GM23338 (cell line): ENCODE measurements at regions not wholly inside any gene's neighbourhood (a gene's known extent, or its start where the extent isn't known, plus 50 kb on each side); places are given as distances from the start of the nearest gene placed in this dataset.

Source experiments
- ATAC-seq: fragments of 200-7000 bp; cut with Tn5 transposase; 3 replicates; pipeline ENCODE4 v1.9.1; 2020
- DNase-seq: peaks from one replicate; pipeline ENCODE4 v3.0.0-alpha.2; 2015; ENCODE audit warnings: low spot score
- H2AFZ ChIP-seq: fragments of 200-600 bp; sonication (generic); 2 replicates; pipeline ENCODE4 v1.8.0; 2016; ENCODE audit warnings: antibody characterized with exemption, mild to moderate bottlenecking, moderate library complexity
- H3F3A ChIP-seq: fragments of 200-600 bp; sonication (generic); replicated peaks from 2 replicates; pipeline ENCODE4 v1.8.0; 2017; ENCODE audit warnings: antibody characterized with exemption, mixed run types, low read depth
- H3K27ac ChIP-seq: fragments of 200-600 bp; sonication (generic); 2 replicates; pipeline ENCODE4 v1.6.1; 2016; ENCODE audit warnings: low read depth
- H3K27me3 ChIP-seq: fragments of 200-600 bp; sonication (generic); 2 replicates; pipeline ENCODE4 v1.8.0; 2016; ENCODE audit warnings: mild to moderate bottlenecking, mixed run types, moderate library complexity; ENCODE audit not compliant: insufficient read depth
- H3K36me3 ChIP-seq: fragments of 200-600 bp; sonication (generic); 2 replicates; pipeline ENCODE4 v1.8.0; 2016; ENCODE audit warnings: mild to moderate bottlenecking; ENCODE audit not compliant: insufficient read depth
- H3K4me1 ChIP-seq: fragments of 200-600 bp; sonication (generic); 2 replicates; pipeline ENCODE4 v1.8.0; 2016; ENCODE audit warnings: mild to moderate bottlenecking, moderate library complexity; ENCODE audit not compliant: insufficient read depth
- H3K4me2 ChIP-seq: fragments of 200-600 bp; sonication (generic); 2 replicates; pipeline ENCODE4 v1.7.1; 2017; ENCODE audit warnings: mixed run types
- H3K4me3 ChIP-seq: fragments of 200-600 bp; sonication (generic); 2 replicates; pipeline ENCODE4 v1.6.1; 2016; ENCODE audit warnings: mixed run types
- H3K79me2 ChIP-seq: fragments of 200-600 bp; sonication (generic); replicated peaks from 2 replicates; pipeline ENCODE4 v1.8.0; 2017; ENCODE audit warnings: mild to moderate bottlenecking; ENCODE audit not compliant: insufficient read depth
- H3K9me2 ChIP-seq: fragments of 200-600 bp; sonication (generic); 2 replicates; pipeline ENCODE4 v1.8.0; 2017; ENCODE audit not compliant: insufficient read depth
- H4K20me1 ChIP-seq: fragments of 200-600 bp; sonication (generic); replicated peaks from 2 replicates; pipeline ENCODE4 v1.8.0; 2017; ENCODE audit warnings: mild to moderate bottlenecking; ENCODE audit not compliant: insufficient read depth
- H3K27ac Mint-ChIP-seq: 2 replicates; pipeline ENCODE4 v1.8.0; 2020; ENCODE audit warnings: inconsistent platforms, mild to moderate bottlenecking, moderate library complexity, mixed read lengths
- H3K27me3 Mint-ChIP-seq: 3 replicates; pipeline ENCODE4 v1.8.0; 2022; ENCODE audit warnings: low read depth, mild to moderate bottlenecking, moderate library complexity, mixed read lengths, inconsistent platforms; ENCODE audit not compliant: insufficient read depth, poor library complexity
- H3K36me3 Mint-ChIP-seq: 3 replicates; pipeline ENCODE4 v1.8.0; 2021; ENCODE audit warnings: low read depth, mild to moderate bottlenecking, inconsistent platforms, moderate library complexity, mixed read lengths
- H3K4me1 Mint-ChIP-seq: 3 replicates; pipeline ENCODE4 v1.8.0; 2020; ENCODE audit warnings: mild to moderate bottlenecking, inconsistent platforms, mixed read lengths
- H3K4me3 Mint-ChIP-seq: 3 replicates; pipeline ENCODE4 v1.8.0; 2021; ENCODE audit warnings: moderate library complexity, mild to moderate bottlenecking, inconsistent platforms, mixed read lengths
- H3K9me3 Mint-ChIP-seq: 3 replicates; pipeline ENCODE4 v1.8.0; 2020; ENCODE audit warnings: moderate library complexity, mild to moderate bottlenecking, inconsistent platforms, mixed read lengths
- CREB1 ChIP-seq: fragments of 250-450 bp; sonication (Bioruptor Pico); IDR thresholded peaks from 2 replicates; pipeline ENCODE4 v1.5.0; 2020; ENCODE audit warnings: low read depth, mild to moderate bottlenecking, moderate library complexity
- ETS1 ChIP-seq: IDR thresholded peaks from 2 replicates; pipeline ENCODE4 v1.6.1; 2016; ENCODE audit warnings: antibody characterized with exemption
- EZH2 ChIP-seq: fragments of 200-600 bp; sonication (generic); IDR thresholded peaks from one replicate; pipeline ENCODE4 v1.8.0; 2017; ENCODE audit warnings: antibody characterized with exemption, mild to moderate bottlenecking, low read depth; ENCODE audit not compliant: unreplicated experiment
- EZH2phosphoT487 ChIP-seq: fragments of 200-600 bp; sonication (generic); IDR thresholded peaks from one replicate; pipeline ENCODE4 v1.8.1; 2018; ENCODE audit warnings: antibody characterized with exemption; ENCODE audit not compliant: unreplicated experiment
- NANOG ChIP-seq: IDR thresholded peaks from 2 replicates; pipeline ENCODE4 v1.6.1; 2016; ENCODE audit warnings: antibody characterized with exemption, borderline replicate concordance
- POLR2AphosphoS5 ChIP-seq: IDR thresholded peaks from 2 replicates; pipeline ENCODE4 v1.6.1; 2016; ENCODE audit warnings: antibody characterized with exemption, low read depth
- STAT1 ChIP-seq: IDR thresholded peaks from one replicate; pipeline ENCODE4 v1.6.1; 2016; ENCODE audit warnings: antibody characterized with exemption; ENCODE audit not compliant: unreplicated experiment
- ZNF114 ChIP-seq: fragments of 250-450 bp; sonication (Bioruptor Pico); IDR thresholded peaks from 2 replicates; pipeline ENCODE4 v1.5.0; 2020; ENCODE audit warnings: mild to moderate bottlenecking, moderate library complexity
- ZNF331 ChIP-seq: fragments of 250-450 bp; sonication (Bioruptor Pico); IDR thresholded peaks from 2 replicates; pipeline ENCODE4 v1.5.0; 2020; ENCODE audit warnings: low read depth, mild to moderate bottlenecking, moderate library complexity

GRCh38 chr10:3893901-3894563, 109.0 kb upstream of the KLF6 start (continued):
- no peak for TF ChIP-seq ETS1
- TF ChIP-seq CREB1 (CRISPR knock-in tag), result no peak
- no peak for TF ChIP-seq EZH2
- TF ChIP-seq ZNF114 (CRISPR knock-in tag), result no peak
- no peak for TF ChIP-seq NANOG
- no peak for TF ChIP-seq STAT1
- TF ChIP-seq POLR2AphosphoS5, result no peak

GRCh38 chr10:3892440-3893425, 107.7 kb upstream of the KLF6 start:
- H3K4me3 ChIP-seq, result no peak overlapping the region
- no peak for TF ChIP-seq CREB1 (CRISPR knock-in tag)

GRCh38 chr10:3891396-3891795, 106.4 kb upstream of the KLF6 start:
- H2AFZ ChIP-seq, result no peak overlapping the region; the same call in 1 of the 2 replicates
- ATAC-seq (no peak), DNase-seq (no peak)
- TF ChIP-seq EZH2phosphoT487, result no peak
- TF ChIP-seq ZNF331 (CRISPR knock-in tag), result no peak
- TF ChIP-seq EZH2, result no peak
- TF ChIP-seq CREB1 (CRISPR knock-in tag), result no peak
- peaks cover 26% of the 10 kb centered on the region for H3K4me1 Mint-ChIP-seq
- peaks cover 8% of the 10 kb centered on the region for H3K4me1 ChIP-seq
- H4K20me1 ChIP-seq, result no peaks in the 10 kb centered on the region
- H3K4me3 ChIP-seq, result no peak overlapping the region
- 0 out of 2 replicates have a peak, but pooled peaks cover 3% of the 10 kb centered on the region for H3K9me2 ChIP-seq
- H3K4me3 Mint-ChIP-seq, result no peak overlapping the region
- H3K27ac Mint-ChIP-seq, result no peak overlapping the region
- no peaks in the 10 kb centered on the region for H3K79me2 ChIP-seq
- H3K27me3 Mint-ChIP-seq, result peaks cover 7% of the 10 kb centered on the region
- no peaks in the 10 kb centered on the region for H3K9me3 Mint-ChIP-seq
- H3K36me3 Mint-ChIP-seq, result no peaks in the 10 kb centered on the region
- H3K4me2 ChIP-seq, result no peak overlapping the region
- no peak overlapping the region for H3K27ac ChIP-seq
- no peaks in the 10 kb centered on the region for H3F3A ChIP-seq
- H3K27me3 ChIP-seq, result no peaks in the 10 kb centered on the region
- H3K36me3 ChIP-seq, result no peaks in the 10 kb centered on the region

More at GRCh38 chr10:3892440-3893425, 107.7 kb upstream of the KLF6 start:
- no peaks in the 10 kb centered on the region for H3K36me3 ChIP-seq
- H3F3A ChIP-seq, result no peaks in the 10 kb centered on the region
- Mint-ChIP-seq H3K36me3 (no peaks in the 10 kb centered on the region), H3K4me3 (no peak overlapping the region), H3K4me1 (peaks cover 18% of the 10 kb centered on the region), H3K9me3 (no peaks in the 10 kb centered on the region), H3K27ac (no peak overlapping the region), H3K27me3 (peaks cover 7% of the 10 kb centered on the region)
- DNase-seq, result no peak
- no peaks in the 10 kb centered on the region for H3K4me1 ChIP-seq
- 0 out of 2 replicates have a peak, but pooled peaks cover 3% of the 10 kb centered on the region for H3K9me2 ChIP-seq
- no peak overlapping the region for H3K4me2 ChIP-seq
- no peaks in the 10 kb centered on the region for H4K20me1 ChIP-seq
- H2AFZ ChIP-seq, result no peak overlapping the region
- ATAC-seq, result no peak
- H3K27ac ChIP-seq, result no peak overlapping the region
- no peaks in the 10 kb centered on the region for H3K27me3 ChIP-seq
- no peaks in the 10 kb centered on the region for H3K79me2 ChIP-seq
